HepG2 (cell line): ENCODE measurements at regions not wholly inside any gene's neighbourhood (a gene's known extent, or its start where the extent isn't known, plus 50 kb on each side); places are given as distances from the start of the nearest gene placed in this dataset.

ENCODE experiments used
- ATAC-seq: fragments of 200-7000 bp; cut with Tn5 transposase; 3 replicates; pipeline ENCODE4 v1.9.1; 2020; ENCODE audit warnings: mild to moderate bottlenecking, moderate library complexity
- BruUV-seq: library from RNA; stranded (reverse); fragments of 400-500 nt; replicated peaks from 2 replicates; lab custom pipeline; 2021; lab: Mats Ljungman, UMichigan
- CTCF ChIA-PET: fragments of 300-600 bp; formaldehyde crosslinking; extraction: SDS; loops from one replicate; lab custom pipeline; 2021; ENCODE audit warnings: low total read pairs, inconsistent platforms, low intra/inter-chr PET ratio; lab: Yijun Ruan, JAX
- POLR2A ChIA-PET: fragments of 350-600 bp; sonication (Branson Sonifier 250); formaldehyde crosslinking; loops from one replicate; lab custom pipeline; 2020; ENCODE audit warnings: antibody characterized with exemption, inconsistent platforms; lab: Yijun Ruan, JAX
- DNase-seq: peaks from one replicate; pipeline ENCODE4 v3.0.0-alpha.2; 2015; ENCODE audit warnings: low spot score
- FAIRE-seq: peaks from 3 replicates; lab custom pipeline; 2011; peaks lifted over from hg19 to GRCh38; lab: Jason Lieb, UNC
- H2AFZ ChIP-seq: one replicate; pipeline ENCODE4 v1.6.1; 2011; ENCODE audit warnings: low read length, inconsistent platforms
- H3K27ac ChIP-seq: fragments of 300-600 bp; 3 replicates; pipeline ENCODE4 v1.8.0; 2011; ENCODE audit warnings: mixed run types, mild to moderate bottlenecking, mixed read lengths, low read length, inconsistent platforms; ENCODE audit not compliant: insufficient read depth; ENCODE audit errors: extremely low read length
- H3K27me3 ChIP-seq, 2 experiments: fragments of 200-600 bp in 1 of 2; 2 replicates in 1 of 2; 3 replicates in 1 of 2; pipeline versions ENCODE4 v1.6.0 to v1.8.0; 2011; ENCODE audit warnings: low read length in 2 of 2, mild to moderate bottlenecking in 2 of 2, moderate library complexity in 2 of 2, inconsistent platforms in 1 of 2; ENCODE audit not compliant: insufficient read depth in 2 of 2, control insufficient read depth in 1 of 2
- H3K36me3 ChIP-seq, 2 experiments: fragments of 200-600 bp in 1 of 2; replicated peaks in 1 of 2; 2 replicates in 1 of 2; 3 replicates in 1 of 2; pipeline versions ENCODE4 v1.5.1 to v1.8.0; 2011; ENCODE audit warnings: low read length in 2 of 2, inconsistent platforms in 1 of 2; ENCODE audit not compliant: insufficient read depth in 2 of 2, control insufficient read depth in 1 of 2
- H3K4me1 ChIP-seq: 2 replicates; pipeline ENCODE4 v1.5.1; 2012; ENCODE audit warnings: low read length, inconsistent platforms; ENCODE audit not compliant: insufficient read depth
- H3K4me2 ChIP-seq: 2 replicates; pipeline ENCODE4 v1.6.0; 2011; ENCODE audit warnings: low read depth, low read length, inconsistent platforms
- H3K4me3 ChIP-seq, 3 experiments: fragments of 200-600 bp in 1 of 3; sonication (generic), shearing (Covaris generic) in 1 of 3; replicated peaks in 1 of 3; 2 replicates each; pipeline ENCODE4 v1.5.1; 2011 to 2016; ENCODE audit warnings: low read length in 3 of 3, inconsistent platforms in 2 of 3, low read depth in 2 of 3, mild to moderate bottlenecking in 2 of 3, control low read depth in 1 of 3, mixed read lengths in 1 of 3; ENCODE audit not compliant: insufficient read depth in 1 of 3
- H3K79me2 ChIP-seq: one replicate; pipeline ENCODE4 v1.6.1; 2011; ENCODE audit warnings: low read length, inconsistent platforms; ENCODE audit not compliant: insufficient read depth
- H3K9ac ChIP-seq: 2 replicates; pipeline ENCODE4 v1.6.0; 2011; ENCODE audit warnings: mild to moderate bottlenecking, low read depth, low read length, inconsistent platforms; ENCODE audit not compliant: insufficient read depth
- H3K9me3 ChIP-seq: 2 replicates; pipeline ENCODE4 v1.5.1; 2012; ENCODE audit warnings: mild to moderate bottlenecking, low read length
- H4K20me1 ChIP-seq: 2 replicates; pipeline ENCODE4 v1.6.0; 2011; ENCODE audit warnings: inconsistent platforms, mild to moderate bottlenecking, low read length, moderate library complexity; ENCODE audit not compliant: insufficient read depth
- CAMTA2 ChIP-seq: sonication (generic); formaldehyde crosslinking; IDR thresholded peaks from 2 replicates; pipeline ENCODE4 v1.4.0; 2020; ENCODE audit warnings: mild to moderate bottlenecking, missing genetic modification reagents, borderline replicate concordance
- ELF1 ChIP-seq: sonication (generic); formaldehyde crosslinking; IDR thresholded peaks from 2 replicates; pipeline ENCODE4 v1.4.0; 2020; ENCODE audit warnings: missing genetic modification reagents
- MAFK ChIP-seq, 2 experiments: IDR thresholded peaks in 1 of 2; conservative IDR thresholded peaks in 1 of 2; 2 replicates each; pipeline ENCODE4 v1.6.1; 2011; ENCODE audit warnings: improper control_type of control experiment in 2 of 2, low read length in 2 of 2
- MTF1 ChIP-seq: sonication (generic); formaldehyde crosslinking; IDR thresholded peaks from 2 replicates; pipeline ENCODE4 v1.5.0; 2020; ENCODE audit warnings: missing genetic modification reagents
- NFE2L2 ChIP-seq: fragments of 150-350 bp; IDR thresholded peaks from 2 replicates; pipeline ENCODE4 v1.6.1; 2014; ENCODE audit warnings: low read length
- PHB2 ChIP-seq: fragments of 450-650 bp; IDR thresholded peaks from 2 replicates; pipeline ENCODE4 v1.6.1; 2018; ENCODE audit not compliant: partially characterized antibody
- RXRB ChIP-seq: IDR thresholded peaks from 2 replicates; pipeline ENCODE4 v1.6.1; 2016; ENCODE audit warnings: borderline replicate concordance, missing genetic modification reagents, missing compliant biosample characterization
- THYN1 ChIP-seq: sonication (generic); formaldehyde crosslinking; IDR thresholded peaks from 2 replicates; pipeline ENCODE4 v1.8.1; 2023; ENCODE audit warnings: low read depth, mild to moderate bottlenecking, moderate library complexity, missing genetic modification reagents, borderline replicate concordance
- ZMYM2 ChIP-seq: sonication (generic); formaldehyde crosslinking; IDR thresholded peaks from 2 replicates; pipeline ENCODE4 v1.8.0; 2022; ENCODE audit warnings: mild to moderate bottlenecking, missing genetic modification reagents
- ZNF121 ChIP-seq: sonication (generic); formaldehyde crosslinking; IDR thresholded peaks from 2 replicates; pipeline ENCODE4 v1.5.0; 2020; ENCODE audit warnings: mild to moderate bottlenecking, missing genetic modification reagents
- ZNF33B ChIP-seq: sonication (generic); formaldehyde crosslinking; IDR thresholded peaks from 2 replicates; pipeline ENCODE4 v1.5.1; 2020; ENCODE audit warnings: mild to moderate bottlenecking, missing genetic modification reagents
- ZNF598 ChIP-seq: sonication (generic); formaldehyde crosslinking; IDR thresholded peaks from 2 replicates; pipeline ENCODE4 v1.5.1; 2020; ENCODE audit warnings: mild to moderate bottlenecking, missing genetic modification reagents, borderline replicate concordance
- WGBS: methylation state at CpG from one replicate; pipeline ENCODE4 v1.1.6; 2017; ENCODE audit warnings: low lambda C conversion rate; 5-methylcytosine and 5-hydroxymethylcytosine counted together
- in situ Hi-C: cut with HindIII; loops from 2 replicates; pipeline ENCODE4 v1.10.0; 2017; ENCODE audit warnings: low pct_unique_long_range_greater_than_20kb; ENCODE audit not compliant: extremely low pct_ligation_motif_present
- intact Hi-C: fragments of 100-400 bp; cut with micrococcal nuclease; formaldehyde crosslinking; loops from one replicate; pipeline ENCODE4 v1.10.0; 2022; ENCODE audit not compliant: unreplicated experiment
- TF ChIP-seq, protein P1 (sequence below): sonication (generic); formaldehyde crosslinking; IDR thresholded peaks from 2 replicates; pipeline ENCODE4 v1.5.0; 2020; ENCODE audit warnings: mild to moderate bottlenecking, missing genetic modification reagents
- TF ChIP-seq, protein P2 (sequence below): sonication (generic); formaldehyde crosslinking; IDR thresholded peaks from 2 replicates; pipeline ENCODE4 v1.8.1; 2023; ENCODE audit warnings: missing genetic modification reagents, mild to moderate bottlenecking, borderline replicate concordance
- TF ChIP-seq, protein P3 (sequence below): IDR thresholded peaks from 2 replicates; pipeline ENCODE4 v1.6.1; 2016
- TF ChIP-seq, protein P4 (sequence below): sonication (generic); formaldehyde crosslinking; IDR thresholded peaks from 2 replicates; pipeline ENCODE4 v1.4.0; 2020; ENCODE audit warnings: low read depth, mild to moderate bottlenecking, missing genetic modification reagents
- TF ChIP-seq, protein P5 (sequence below): sonication (generic); formaldehyde crosslinking; IDR thresholded peaks from 2 replicates; pipeline ENCODE4 v1.5.1; 2020; ENCODE audit warnings: missing genetic modification reagents, mild to moderate bottlenecking, borderline replicate concordance

DNA sequence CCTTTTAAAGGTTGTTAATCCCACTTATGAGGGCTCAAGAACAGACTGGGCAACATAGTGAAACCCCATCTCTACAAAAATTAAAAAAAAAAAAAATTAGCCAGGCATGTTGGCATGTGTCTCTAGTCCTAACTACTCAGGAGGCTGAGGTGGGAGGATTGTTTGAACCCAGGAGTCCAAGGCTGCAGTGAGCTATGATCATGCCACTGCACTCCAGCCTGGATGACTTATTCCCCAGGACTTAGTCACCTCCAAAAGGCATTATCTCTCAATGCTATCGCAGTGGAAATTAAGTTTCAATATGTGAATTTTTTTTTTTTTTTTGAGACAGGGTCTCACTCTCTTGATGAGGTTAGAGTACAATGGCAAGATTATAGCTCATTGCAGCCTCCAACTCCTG lies 61.2 kb upstream of the TRIM24 start:
- TF ChIP-seq, protein P1, sequence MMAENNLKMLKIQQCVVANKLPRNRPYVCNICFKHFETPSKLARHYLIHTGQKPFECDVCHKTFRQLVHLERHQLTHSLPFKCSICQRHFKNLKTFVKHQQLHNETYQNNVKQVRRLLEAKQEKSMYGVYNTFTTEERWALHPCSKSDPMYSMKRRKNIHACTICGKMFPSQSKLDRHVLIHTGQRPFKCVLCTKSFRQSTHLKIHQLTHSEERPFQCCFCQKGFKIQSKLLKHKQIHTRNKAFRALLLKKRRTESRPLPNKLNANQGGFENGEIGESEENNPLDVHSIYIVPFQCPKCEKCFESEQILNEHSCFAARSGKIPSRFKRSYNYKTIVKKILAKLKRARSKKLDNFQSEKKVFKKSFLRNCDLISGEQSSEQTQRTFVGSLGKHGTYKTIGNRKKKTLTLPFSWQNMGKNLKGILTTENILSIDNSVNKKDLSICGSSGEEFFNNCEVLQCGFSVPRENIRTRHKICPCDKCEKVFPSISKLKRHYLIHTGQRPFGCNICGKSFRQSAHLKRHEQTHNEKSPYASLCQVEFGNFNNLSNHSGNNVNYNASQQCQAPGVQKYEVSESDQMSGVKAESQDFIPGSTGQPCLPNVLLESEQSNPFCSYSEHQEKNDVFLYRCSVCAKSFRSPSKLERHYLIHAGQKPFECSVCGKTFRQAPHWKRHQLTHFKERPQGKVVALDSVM (CRISPR knock-in tag), result peak; percentile 92
- TF ChIP-seq MAFK (conservative IDR thresholded peaks at IDR 0.05 in 1 of 2, IDR thresholded peaks at IDR 0.05 in 1 of 2; ENCODE audit: low read length in 2 of 2), result no peak
- no peak for TF ChIP-seq ELF1 (CRISPR knock-in tag)
- no peak for TF ChIP-seq PHB2
- 0 out of 2 replicates have a peak, but pooled peaks have one; percentile 49 for TF ChIP-seq ZNF121 (CRISPR knock-in tag)
- 0 out of 2 replicates have a peak, but pooled peaks have one; percentile 29 for TF ChIP-seq ZMYM2
- TF ChIP-seq MTF1, result no peak
- TF ChIP-seq, protein P2, sequence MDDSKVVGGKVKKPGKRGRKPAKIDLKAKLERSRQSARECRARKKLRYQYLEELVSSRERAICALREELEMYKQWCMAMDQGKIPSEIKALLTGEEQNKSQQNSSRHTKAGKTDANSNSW (CRISPR knock-in tag), result no peak
- TF ChIP-seq, protein P3, sequence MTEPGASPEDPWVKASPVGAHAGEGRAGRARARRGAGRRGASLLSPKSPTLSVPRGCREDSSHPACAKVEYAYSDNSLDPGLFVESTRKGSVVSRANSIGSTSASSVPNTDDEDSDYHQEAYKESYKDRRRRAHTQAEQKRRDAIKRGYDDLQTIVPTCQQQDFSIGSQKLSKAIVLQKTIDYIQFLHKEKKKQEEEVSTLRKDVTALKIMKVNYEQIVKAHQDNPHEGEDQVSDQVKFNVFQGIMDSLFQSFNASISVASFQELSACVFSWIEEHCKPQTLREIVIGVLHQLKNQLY (CRISPR knock-in tag), result no peak
- no peak for TF ChIP-seq ZNF598
- TF ChIP-seq CAMTA2, result no peak
- TF ChIP-seq, protein P4, sequence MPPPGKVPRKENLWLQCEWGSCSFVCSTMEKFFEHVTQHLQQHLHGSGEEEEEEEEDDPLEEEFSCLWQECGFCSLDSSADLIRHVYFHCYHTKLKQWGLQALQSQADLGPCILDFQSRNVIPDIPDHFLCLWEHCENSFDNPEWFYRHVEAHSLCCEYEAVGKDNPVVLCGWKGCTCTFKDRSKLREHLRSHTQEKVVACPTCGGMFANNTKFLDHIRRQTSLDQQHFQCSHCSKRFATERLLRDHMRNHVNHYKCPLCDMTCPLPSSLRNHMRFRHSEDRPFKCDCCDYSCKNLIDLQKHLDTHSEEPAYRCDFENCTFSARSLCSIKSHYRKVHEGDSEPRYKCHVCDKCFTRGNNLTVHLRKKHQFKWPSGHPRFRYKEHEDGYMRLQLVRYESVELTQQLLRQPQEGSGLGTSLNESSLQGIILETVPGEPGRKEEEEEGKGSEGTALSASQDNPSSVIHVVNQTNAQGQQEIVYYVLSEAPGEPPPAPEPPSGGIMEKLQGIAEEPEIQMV (CRISPR knock-in tag), result no peak
- TF ChIP-seq, protein P5, sequence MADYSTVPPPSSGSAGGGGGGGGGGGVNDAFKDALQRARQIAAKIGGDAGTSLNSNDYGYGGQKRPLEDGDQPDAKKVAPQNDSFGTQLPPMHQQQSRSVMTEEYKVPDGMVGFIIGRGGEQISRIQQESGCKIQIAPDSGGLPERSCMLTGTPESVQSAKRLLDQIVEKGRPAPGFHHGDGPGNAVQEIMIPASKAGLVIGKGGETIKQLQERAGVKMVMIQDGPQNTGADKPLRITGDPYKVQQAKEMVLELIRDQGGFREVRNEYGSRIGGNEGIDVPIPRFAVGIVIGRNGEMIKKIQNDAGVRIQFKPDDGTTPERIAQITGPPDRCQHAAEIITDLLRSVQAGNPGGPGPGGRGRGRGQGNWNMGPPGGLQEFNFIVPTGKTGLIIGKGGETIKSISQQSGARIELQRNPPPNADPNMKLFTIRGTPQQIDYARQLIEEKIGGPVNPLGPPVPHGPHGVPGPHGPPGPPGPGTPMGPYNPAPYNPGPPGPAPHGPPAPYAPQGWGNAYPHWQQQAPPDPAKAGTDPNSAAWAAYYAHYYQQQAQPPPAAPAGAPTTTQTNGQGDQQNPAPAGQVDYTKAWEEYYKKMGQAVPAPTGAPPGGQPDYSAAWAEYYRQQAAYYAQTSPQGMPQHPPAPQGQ (CRISPR knock-in tag), result no peak
- TF ChIP-seq NFE2L2, result no peak
- TF ChIP-seq RXRB (CRISPR knock-in tag), result no peak
- TF ChIP-seq THYN1 (CRISPR knock-in tag), result no peak
- TF ChIP-seq ZNF33B (CRISPR knock-in tag), result no peak
- TF ChIP-seq, all 625 proteins: peak for 3
- DNase-seq (no peak), FAIRE-seq (no peak), ATAC-seq (no peak)
- Histone ChIP-seq H3K79me2 (no peaks in the 10 kb centered on the region), H4K20me1 (no peaks in the 10 kb centered on the region), H3K36me3 (no peaks in the 10 kb centered on the region), H3K9me3 (no peaks in the 10 kb centered on the region), H2AFZ (no peak overlapping the region), H3K27ac (peak overlapping the region; percentile 100), H3K4me2 (no peak overlapping the region), H3K27me3 (no peaks in the 10 kb centered on the region), H3K4me3 (no peak overlapping the region), H3K4me1 (peaks cover 71% of the 10 kb centered on the region), H3K9ac (no peak overlapping the region)
- WGBS, result 100% methylated on average over 1 of the region's 1 CpG
- in situ Hi-C loops, result loop anchor here (5.0 kb wide), 1 partner anchor 63 kb away; the partner anchor contains the start of gene TRIM24
- POLR2A ChIA-PET, result interaction anchor here (0.7 to 1.8 kb wide), 2 partner anchors 10 to 59 kb away, joined by 5 to 7 read pairs; no protein-coding TSS in a partner anchor
- intact Hi-C loops, result no loop called here
- no TSS peak for BruUV-seq
- CTCF ChIA-PET, result no interaction called here
